SK-N-SH (cell line): ENCODE measurements at regions not wholly inside any gene's neighbourhood (a gene's known extent, or its start where the extent isn't known, plus 50 kb on each side); places are given as distances from the start of the nearest gene placed in this dataset.

Source experiments
- CTCF ChIA-PET: fragments of 300-600, 350-600 bp; formaldehyde crosslinking; extraction: SDS; loops from one replicate; lab custom pipeline; 2021; lab: Yijun Ruan, JAX
- POLR2A ChIA-PET: fragments of 350-600 bp; sonication (Branson Sonifier 250); formaldehyde crosslinking; extraction: SDS; loops from one replicate; lab custom pipeline; 2020; ENCODE audit warnings: antibody characterized with exemption, inconsistent platforms; lab: Yijun Ruan, JAX
- DNase-seq: peaks from one replicate; pipeline ENCODE4 v3.0.0; 2012
- H2AFZ ChIP-seq: fragments of 200-600 bp; sonication (generic); 2 replicates; pipeline ENCODE4 v1.8.1; 2016; ENCODE audit warnings: antibody characterized with exemption, mild to moderate bottlenecking, low read depth
- H3F3A ChIP-seq: fragments of 200-600 bp; sonication (generic); replicated peaks from 2 replicates; pipeline ENCODE3; 2016; ENCODE audit warnings: antibody characterized with exemption, mild to moderate bottlenecking; ENCODE audit not compliant: insufficient read depth
- H3K27ac ChIP-seq, 2 experiments: fragments of 200-500 bp in 1 of 2; fragments of 200-600 bp in 1 of 2; sonication (Bioruptor generic) in 1 of 2; sonication (generic), shearing (Covaris generic) in 1 of 2; 2 replicates each; pipeline versions ENCODE4 v1.5.1 to v1.6.1; 2014 to 2016; ENCODE audit warnings: low read depth in 2 of 2, inconsistent platforms in 1 of 2, low read length in 1 of 2, mild to moderate bottlenecking in 1 of 2, mixed read lengths in 1 of 2
- H3K27me3 ChIP-seq: fragments of 200-600 bp; sonication (generic), shearing (Covaris generic); 2 replicates; pipeline ENCODE4 v1.6.1; 2016; ENCODE audit warnings: mixed run types; ENCODE audit not compliant: insufficient read depth
- H3K36me3 ChIP-seq, 2 experiments: fragments of 200-500 bp in 1 of 2; fragments of 200-600 bp in 1 of 2; sonication (Bioruptor generic) in 1 of 2; sonication (generic) in 1 of 2; replicated peaks in 1 of 2; 2 replicates each; pipeline versions ENCODE3 to v1.5.1; 2014 to 2016; ENCODE audit warnings: low read length in 1 of 2, mild to moderate bottlenecking in 1 of 2; ENCODE audit not compliant: insufficient read depth in 2 of 2, control insufficient read depth in 1 of 2
- H3K4me1 ChIP-seq, 2 experiments: fragments of 200-500 bp in 1 of 2; fragments of 200-600 bp in 1 of 2; sonication (Bioruptor generic) in 1 of 2; sonication (generic), shearing (Covaris generic) in 1 of 2; 2 replicates each; pipeline versions ENCODE4 v1.5.1 to v1.6.1; 2014 to 2016; ENCODE audit warnings: low read depth in 1 of 2, low read length in 1 of 2, mixed run types in 1 of 2; ENCODE audit not compliant: insufficient read depth in 2 of 2, control insufficient read depth in 1 of 2
- H3K4me2 ChIP-seq: fragments of 200-600 bp; sonication (generic), shearing (Covaris generic); 2 replicates; pipeline ENCODE4 v1.6.1; 2017; ENCODE audit warnings: mixed run types
- H3K4me3 ChIP-seq, 2 experiments: fragments of 200-500 bp in 1 of 2; fragments of 200-600 bp in 1 of 2; sonication (Bioruptor generic) in 1 of 2; sonication (generic), shearing (Covaris generic) in 1 of 2; 2 replicates each; pipeline versions ENCODE4 v1.5.1 to v1.8.1; 2014 to 2016; ENCODE audit warnings: low read depth in 2 of 2, inconsistent platforms in 1 of 2, low read length in 1 of 2, mild to moderate bottlenecking in 1 of 2, mixed read lengths in 1 of 2, moderate library complexity in 1 of 2
- H3K79me2 ChIP-seq: fragments of 200-600 bp; sonication (generic); 2 replicates; pipeline ENCODE4 v1.8.1; 2017; ENCODE audit warnings: mild to moderate bottlenecking; ENCODE audit not compliant: insufficient read depth
- H3K9ac ChIP-seq: fragments of 200-600 bp; sonication (generic); 2 replicates; pipeline ENCODE4 v1.6.1; 2017; ENCODE audit warnings: mixed run types
- H3K9me2 ChIP-seq: fragments of 200-600 bp; sonication (generic); 2 replicates; pipeline ENCODE4 v1.6.1; 2017; ENCODE audit warnings: mixed run types
- H3K9me3 ChIP-seq: fragments of 200-600 bp; sonication (generic); 2 replicates; pipeline ENCODE4 v1.6.1; 2017; ENCODE audit warnings: mixed run types, mild to moderate bottlenecking, moderate library complexity
- H4K20me1 ChIP-seq: fragments of 200-600 bp; sonication (generic); 2 replicates; pipeline ENCODE4 v1.6.1; 2017; ENCODE audit warnings: mild to moderate bottlenecking, mixed run types; ENCODE audit not compliant: insufficient read depth
- CHD2 ChIP-seq: fragments of 150-350 bp; IDR thresholded peaks from 2 replicates; pipeline ENCODE4 v1.6.1; 2018; ENCODE audit warnings: low read length; ENCODE audit not compliant: partially characterized antibody
- ELF1 ChIP-seq: IDR thresholded peaks from 2 replicates; pipeline ENCODE4 v1.4.0; 2012
- EP300 ChIP-seq, 2 experiments: IDR thresholded peaks; 2 replicates each; pipeline versions ENCODE4 v1.4.0 to v1.6.1; 2012; ENCODE audit warnings: borderline replicate concordance in 1 of 2, low read depth in 1 of 2, low read length in 1 of 2
- FOSL2 ChIP-seq: IDR thresholded peaks from 2 replicates; pipeline ENCODE4 v1.4.0; 2012; ENCODE audit warnings: low read depth, mild to moderate bottlenecking, moderate library complexity, borderline replicate concordance
- FOXM1 ChIP-seq: IDR thresholded peaks from 2 replicates; pipeline ENCODE4 v1.4.0; 2012; ENCODE audit warnings: low read depth, mild to moderate bottlenecking
- GABPA ChIP-seq: IDR thresholded peaks from 2 replicates; pipeline ENCODE4 v1.4.0; 2012; ENCODE audit warnings: low read depth, mild to moderate bottlenecking
- RAD21 ChIP-seq: IDR thresholded peaks from 2 replicates; pipeline ENCODE4 v1.6.1; 2012; ENCODE audit warnings: mild to moderate bottlenecking, low read length
- REST ChIP-seq: IDR thresholded peaks from 2 replicates; pipeline ENCODE4 v1.6.1; 2012; ENCODE audit warnings: mild to moderate bottlenecking, low read depth, low read length, moderate library complexity
- RFX5 ChIP-seq: IDR thresholded peaks from 2 replicates; pipeline ENCODE4 v1.6.1; 2012; ENCODE audit warnings: mild to moderate bottlenecking, improper control_type of control experiment, low read length
- TAF1 ChIP-seq: IDR thresholded peaks from 2 replicates; pipeline ENCODE4 v1.6.1; 2012; ENCODE audit warnings: low read depth, mild to moderate bottlenecking, low read length, moderate library complexity, borderline replicate concordance
- TEAD4 ChIP-seq: IDR thresholded peaks from 2 replicates; pipeline ENCODE4 v1.4.0; 2012; ENCODE audit warnings: mild to moderate bottlenecking, borderline replicate concordance; ENCODE audit not compliant: insufficient read depth
- YY1 ChIP-seq: IDR thresholded peaks from 2 replicates; pipeline ENCODE4 v1.4.0; 2012; ENCODE audit warnings: low read depth, mild to moderate bottlenecking
- WGBS: methylation state at CpG from one replicate; pipeline ENCODE4 v1.1.6; 2017; ENCODE audit warnings: low lambda C conversion rate; 5-methylcytosine and 5-hydroxymethylcytosine counted together
- TF ChIP-seq, protein P1 (sequence below): fragments of 150-350 bp; IDR thresholded peaks from 2 replicates; pipeline ENCODE4 v1.6.1; 2017; ENCODE audit warnings: antibody characterized with exemption, low read length, low read depth, borderline replicate concordance
- TF ChIP-seq, protein P2 (sequence below): fragments of 150-350 bp; IDR thresholded peaks from 2 replicates; pipeline ENCODE4 v1.6.1; 2016; ENCODE audit warnings: mild to moderate bottlenecking, low read depth, low read length
- TF ChIP-seq, protein P3 (sequence below): IDR thresholded peaks from 2 replicates; pipeline ENCODE4 v1.4.0; 2012; ENCODE audit warnings: low read depth, borderline replicate concordance

DNA sequence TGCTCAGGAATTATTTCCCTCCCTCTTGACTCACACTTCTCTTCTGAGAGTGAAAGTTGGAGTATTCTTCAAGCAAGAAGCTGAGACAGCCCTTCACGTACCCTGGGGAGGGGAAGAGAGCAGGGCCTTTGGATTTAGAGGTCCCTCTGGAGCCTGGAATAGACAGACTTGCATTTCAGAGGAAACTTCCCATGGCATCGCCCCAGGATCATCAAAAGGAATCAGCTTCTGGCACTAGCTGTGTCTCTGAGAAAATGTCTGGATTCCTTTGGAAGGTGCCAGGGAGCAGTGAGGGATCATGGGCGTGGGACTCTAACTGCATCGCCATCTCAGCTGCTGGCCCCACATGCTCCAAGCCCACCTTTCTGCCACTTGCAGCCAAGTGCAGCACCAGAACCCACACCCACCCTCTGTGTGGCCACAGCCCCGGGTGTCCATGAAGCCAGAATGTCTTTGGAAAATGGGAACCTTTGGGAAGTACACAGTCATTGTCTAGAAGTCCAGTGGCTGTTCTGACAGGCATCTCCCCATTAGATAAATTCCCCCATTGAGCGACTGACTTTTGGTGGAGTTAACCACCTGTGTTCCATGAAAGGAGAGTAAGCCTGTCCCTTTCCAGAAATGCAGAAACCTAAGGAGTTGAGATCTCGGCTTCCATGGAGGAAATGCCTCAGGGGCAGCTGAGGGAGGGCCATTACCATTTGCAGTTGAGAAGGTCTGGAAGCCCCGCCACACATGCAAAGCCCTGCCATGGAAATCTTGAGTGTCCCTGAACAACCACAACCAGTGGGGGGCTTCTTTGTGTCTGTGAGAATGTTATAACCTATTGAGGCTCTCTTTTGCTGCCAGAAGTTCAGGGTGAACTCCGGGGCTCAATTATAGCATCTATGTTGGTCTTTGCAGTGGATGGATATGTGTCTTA is 57.8 kb upstream of the GDF10 start:
- no peaks in the 10 kb centered on the region for H3K9me3 ChIP-seq
- no peaks in the 10 kb centered on the region for H3K9me2 ChIP-seq
- H3K4me2 ChIP-seq = no peak overlapping the region
- H3K27ac ChIP-seq = no peak overlapping the region
- WGBS = 30% methylated on average over 6 of the region's 9 CpGs
- TF ChIP-seq TEAD4 (no peak), CHD2 (no peak), FOXM1 (no peak), FOSL2 (no peak), TAF1 (no peak), REST (no peak), ELF1 (no peak), RFX5 (no peak), YY1 (no peak), RAD21 (no peak), GABPA (no peak), EP300 (IDR thresholded peaks at IDR 0.05; ENCODE audit: borderline replicate concordance in 1 of 2, low read depth in 1 of 2, low read length in 1 of 2) (no peak)
- TF ChIP-seq, protein P1, sequence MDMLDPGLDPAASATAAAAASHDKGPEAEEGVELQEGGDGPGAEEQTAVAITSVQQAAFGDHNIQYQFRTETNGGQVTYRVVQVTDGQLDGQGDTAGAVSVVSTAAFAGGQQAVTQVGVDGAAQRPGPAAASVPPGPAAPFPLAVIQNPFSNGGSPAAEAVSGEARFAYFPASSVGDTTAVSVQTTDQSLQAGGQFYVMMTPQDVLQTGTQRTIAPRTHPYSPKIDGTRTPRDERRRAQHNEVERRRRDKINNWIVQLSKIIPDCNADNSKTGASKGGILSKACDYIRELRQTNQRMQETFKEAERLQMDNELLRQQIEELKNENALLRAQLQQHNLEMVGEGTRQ = no peak
- TF ChIP-seq, protein P2, sequence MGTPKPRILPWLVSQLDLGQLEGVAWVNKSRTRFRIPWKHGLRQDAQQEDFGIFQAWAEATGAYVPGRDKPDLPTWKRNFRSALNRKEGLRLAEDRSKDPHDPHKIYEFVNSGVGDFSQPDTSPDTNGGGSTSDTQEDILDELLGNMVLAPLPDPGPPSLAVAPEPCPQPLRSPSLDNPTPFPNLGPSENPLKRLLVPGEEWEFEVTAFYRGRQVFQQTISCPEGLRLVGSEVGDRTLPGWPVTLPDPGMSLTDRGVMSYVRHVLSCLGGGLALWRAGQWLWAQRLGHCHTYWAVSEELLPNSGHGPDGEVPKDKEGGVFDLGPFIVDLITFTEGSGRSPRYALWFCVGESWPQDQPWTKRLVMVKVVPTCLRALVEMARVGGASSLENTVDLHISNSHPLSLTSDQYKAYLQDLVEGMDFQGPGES = no peak
- TF ChIP-seq, protein P3, sequence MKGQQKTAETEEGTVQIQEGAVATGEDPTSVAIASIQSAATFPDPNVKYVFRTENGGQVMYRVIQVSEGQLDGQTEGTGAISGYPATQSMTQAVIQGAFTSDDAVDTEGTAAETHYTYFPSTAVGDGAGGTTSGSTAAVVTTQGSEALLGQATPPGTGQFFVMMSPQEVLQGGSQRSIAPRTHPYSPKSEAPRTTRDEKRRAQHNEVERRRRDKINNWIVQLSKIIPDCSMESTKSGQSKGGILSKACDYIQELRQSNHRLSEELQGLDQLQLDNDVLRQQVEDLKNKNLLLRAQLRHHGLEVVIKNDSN = no peak
- DNase-seq = no peak
- no peak overlapping the region for H3K4me3 ChIP-seq
- peaks cover 0 to 25% of the 10 kb centered on the region in 2 experiments; a peak in 1 of 4 replicates for H3K4me1 ChIP-seq
- no peaks in the 10 kb centered on the region for H4K20me1 ChIP-seq
- H3K36me3 ChIP-seq = no peaks in the 10 kb centered on the region
- H3K27me3 ChIP-seq = no peaks in the 10 kb centered on the region; the same call in 1 of the 2 replicates
- H2AFZ ChIP-seq = no peak overlapping the region
- ChIA-PET POLR2A (interaction anchor here (0.8 kb wide), 1 partner anchor 208 kb away, joined by 3 read pairs; no protein-coding TSS in a partner anchor), CTCF (no interaction called here)
- H3K79me2 ChIP-seq = no peaks in the 10 kb centered on the region
- no peak overlapping the region for H3K9ac ChIP-seq
- no peaks in the 10 kb centered on the region for H3F3A ChIP-seq
